Stimulated activated CD4-positive, alpha-beta T cell treated with anti-CD3 and anti-CD28 coated beads, Interleukin-1b, Interleukin-23, amount 100 ng/mL, for 4 hours (primary cell): ENCODE measurements at regions not wholly inside any gene's neighbourhood (a gene's known extent, or its start where the extent isn't known, plus 50 kb on each side); places are given as distances from the start of the nearest gene placed in this dataset.

Source experiments
- DNase-seq, 2 donors: peaks; one replicate each; pipeline ENCODE4 v3.0.0-alpha.2; 2020; ENCODE audit warnings: low read depth in 2 of 2

DNA sequence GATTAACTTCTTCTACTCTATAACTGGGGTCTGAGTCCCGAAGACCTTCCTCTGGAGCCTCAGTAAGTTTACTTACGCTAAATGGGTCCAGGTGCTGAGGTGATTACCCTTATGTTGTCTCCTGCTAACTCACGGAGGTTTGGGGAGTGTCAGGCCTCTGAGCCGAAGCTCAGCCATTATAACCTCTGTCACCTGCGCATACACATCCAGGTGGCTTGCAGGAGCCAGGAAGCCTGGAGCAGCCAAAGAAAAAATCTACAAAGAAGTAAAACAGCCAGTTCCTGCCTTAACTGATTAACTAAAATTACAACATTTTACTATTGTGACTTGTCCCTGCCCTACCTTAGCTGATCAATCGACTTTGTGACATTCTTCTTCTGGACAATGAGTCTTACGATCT, 350.7 kb downstream of the GLRX3 start:
- DNase-seq, result no peak

DNA sequence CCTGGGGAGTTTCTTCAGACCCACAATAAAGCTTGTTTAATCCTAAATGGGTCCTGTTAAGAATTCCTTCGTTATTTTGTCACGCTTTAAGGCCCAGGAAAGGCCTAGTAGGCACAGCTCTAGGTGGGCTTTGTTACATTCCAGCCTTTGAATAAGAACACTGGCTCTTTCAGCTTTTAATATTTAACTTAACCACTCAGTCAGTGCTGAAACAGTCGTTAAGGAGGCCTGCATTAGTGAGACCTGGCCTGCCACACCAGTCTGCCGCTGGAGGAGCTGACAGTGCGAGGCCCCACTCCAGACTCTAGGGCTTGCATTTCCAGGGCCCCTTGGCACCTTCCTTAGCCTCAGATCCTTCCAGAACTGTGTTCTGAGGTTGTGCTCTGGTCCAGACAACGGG, 351.4 kb downstream of the GLRX3 start:
- DNase-seq, result no peak

DNA sequence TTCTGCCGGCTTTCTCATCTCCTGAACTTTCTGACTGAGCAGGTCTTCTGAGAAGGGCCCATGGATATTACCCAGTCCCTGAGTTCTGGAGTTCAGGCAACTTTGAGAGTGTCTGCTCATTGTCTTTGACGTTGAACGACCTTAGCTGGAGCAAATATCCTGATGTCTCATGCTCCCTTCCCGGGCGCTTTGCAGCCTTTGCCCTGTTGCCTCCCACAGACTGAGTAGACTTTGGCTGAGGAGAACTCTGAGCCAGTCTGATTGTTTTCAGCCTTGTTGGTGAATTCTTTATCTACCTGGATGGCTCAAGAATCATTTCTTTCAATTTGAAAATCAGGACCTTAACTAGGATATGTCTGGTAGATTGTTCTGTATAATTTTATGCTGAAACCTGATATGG, 353.7 kb downstream of the GLRX3 start:
- no peak for DNase-seq

- DNase-seq, result no peak
Measured at GRCh38 chr10:130491011-130491692, 355.0 kb downstream of the GLRX3 start.

- no peak for DNase-seq
Measured at GRCh38 chr10:130491693-130492050, 355.5 kb downstream of the GLRX3 start.

DNA sequence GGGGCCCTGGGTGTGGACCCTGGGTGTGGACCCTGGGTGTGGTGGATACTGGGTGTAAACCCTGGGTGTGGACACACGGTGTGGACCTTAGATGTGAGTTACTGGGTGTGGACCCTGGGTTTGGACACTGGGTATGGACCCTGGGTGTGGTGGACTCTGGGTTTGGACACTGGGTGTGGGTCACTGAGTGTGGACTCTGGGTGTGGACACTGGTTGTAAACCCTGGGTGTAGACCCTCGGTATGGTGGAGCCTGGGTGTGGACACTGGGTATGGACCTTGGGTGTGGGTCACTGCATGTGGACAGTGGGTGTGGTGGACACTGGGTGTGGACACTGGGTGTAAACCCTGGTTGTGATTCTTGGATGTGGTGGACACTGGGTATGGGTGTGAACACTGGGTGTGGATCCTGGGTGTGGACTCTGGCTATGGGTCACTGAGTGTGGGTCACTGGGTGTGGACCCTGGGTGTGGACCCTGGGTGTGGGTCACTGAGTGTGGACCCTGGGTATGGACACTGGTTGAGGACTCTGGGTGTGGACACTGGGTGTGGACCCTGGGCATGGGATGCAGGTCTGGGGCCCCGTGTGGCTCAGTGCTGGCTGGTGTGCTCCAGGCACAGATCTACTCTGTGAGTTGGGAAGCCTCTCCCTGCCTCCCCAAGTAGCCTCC, 356.2 kb downstream of the GLRX3 start:
- no peak for DNase-seq

- no peak for DNase-seq
Measured at GRCh38 chr10:130493021-130493420, 356.8 kb downstream of the GLRX3 start.

DNA sequence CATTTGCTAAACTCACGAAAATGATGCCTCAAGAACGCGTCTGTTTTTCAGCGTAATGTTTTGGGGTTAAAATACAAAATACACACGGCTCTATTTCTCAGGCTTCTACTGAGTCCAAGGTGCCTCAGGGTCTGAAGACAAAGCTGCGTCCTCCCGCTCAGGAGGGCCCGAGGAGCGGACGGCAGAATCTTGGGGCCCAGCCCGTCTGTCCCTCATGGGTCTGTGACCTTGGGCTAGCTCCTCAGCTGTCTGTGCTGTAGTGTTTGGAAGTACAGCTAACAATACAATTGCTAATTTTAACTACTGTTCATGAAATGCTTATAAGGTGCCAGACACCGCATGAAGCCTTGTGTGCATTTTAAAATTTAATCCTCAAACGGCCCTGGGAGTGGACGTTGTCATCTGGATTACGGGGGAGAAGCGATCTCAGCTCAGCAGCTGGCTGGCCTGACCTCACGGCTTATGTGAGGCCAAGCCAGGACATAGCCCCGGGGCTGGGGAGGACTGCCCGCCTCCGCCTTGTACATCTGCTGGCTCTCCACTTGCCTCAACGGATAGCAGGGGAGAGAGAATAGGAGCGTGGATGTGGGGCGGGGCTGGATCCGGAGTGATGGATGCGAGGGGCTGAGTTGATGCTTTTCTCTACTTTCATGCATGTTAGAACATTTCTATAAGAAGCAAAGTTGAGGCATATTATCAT, 357.4 kb downstream of the GLRX3 start:
- no peak for DNase-seq

GRCh38 chr10:130495116-130495862, 359.1 kb downstream of the GLRX3 start:
- no peak for DNase-seq

DNA sequence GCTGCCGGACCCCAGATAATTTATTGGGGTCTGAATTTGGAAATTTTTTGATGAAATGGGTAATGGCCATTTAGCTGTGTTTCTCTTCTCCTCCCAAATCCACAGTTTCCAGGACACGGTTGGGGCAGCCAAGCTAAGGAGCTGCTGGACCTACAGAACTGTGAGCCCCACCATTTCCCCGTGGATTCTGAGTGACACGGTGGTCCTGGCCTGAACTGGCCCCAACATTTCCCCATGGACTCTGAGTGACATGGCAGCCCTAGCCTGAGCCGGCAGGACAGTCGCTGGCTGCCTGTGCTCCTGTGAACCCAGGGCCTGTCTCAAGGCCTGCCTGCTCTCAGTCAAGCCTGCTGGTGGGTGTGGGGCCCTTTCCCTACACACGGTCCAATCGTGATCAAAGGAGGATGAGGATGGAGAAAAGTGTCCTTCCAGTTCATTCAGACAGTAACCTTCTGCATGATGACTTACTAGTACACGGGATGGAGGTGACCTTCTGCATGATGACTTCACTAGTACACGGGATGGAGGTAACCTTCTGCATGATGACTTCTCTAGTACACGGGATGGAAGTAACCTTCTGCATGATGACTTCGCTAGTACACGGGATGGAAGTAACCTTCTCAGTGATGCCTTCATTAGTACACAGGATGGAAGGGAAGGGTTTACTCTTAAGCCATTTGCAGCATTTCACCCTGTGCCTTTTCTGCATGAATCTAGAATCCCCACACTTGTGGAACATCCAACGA, 359.9 kb downstream of the GLRX3 start:
- DNase-seq, result no peak

GRCh38 chr10:130497056-130498010, 361.1 kb downstream of the GLRX3 start:
- no peak for DNase-seq

DNA sequence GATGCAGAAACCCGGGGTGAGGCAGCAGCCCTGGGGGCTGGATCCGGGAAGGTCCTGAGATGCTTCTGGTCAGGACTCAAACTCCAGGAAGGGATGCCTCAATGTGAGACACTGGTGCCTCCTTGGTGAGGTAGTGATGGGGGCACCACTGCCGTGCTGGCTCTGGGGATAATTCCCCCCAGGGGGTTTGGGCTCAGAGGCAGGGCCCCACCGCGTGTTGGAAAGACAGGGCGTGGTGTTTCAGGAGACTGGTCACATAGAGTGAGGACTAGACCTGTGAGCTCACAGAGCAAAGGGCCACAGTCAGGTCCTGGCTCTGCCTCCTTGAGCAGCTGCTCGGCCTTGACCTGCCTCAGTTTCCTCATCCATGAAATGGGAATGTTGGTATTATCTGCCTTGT, 361.9 kb downstream of the GLRX3 start:
- no peak for DNase-seq

DNA sequence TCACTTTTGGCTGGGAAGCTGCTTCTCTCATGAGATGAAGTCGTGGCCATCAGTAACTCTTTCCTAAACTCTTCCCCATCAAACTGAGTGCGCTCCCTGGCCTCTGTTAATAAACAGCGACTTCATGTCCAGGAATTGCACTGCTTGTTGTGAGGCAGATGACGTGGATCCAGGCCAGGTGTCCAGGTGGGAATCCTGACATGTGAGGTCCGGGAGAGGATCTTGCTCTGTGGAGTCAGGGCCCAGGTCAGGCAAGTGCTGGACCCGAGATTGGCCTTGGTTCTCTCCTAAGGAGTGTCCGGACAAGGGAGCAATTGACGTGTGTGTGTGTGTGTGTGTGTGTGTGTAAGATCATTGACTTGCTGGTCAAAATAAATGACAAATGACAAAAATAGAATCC, 362.7 kb downstream of the GLRX3 start:
- DNase-seq, result no peak

GRCh38 chr10:130499541-130499940, 363.4 kb downstream of the GLRX3 start:
- no peak for DNase-seq

GRCh38 chr10:130500261-130501000, 364.2 kb downstream of the GLRX3 start:
- DNase-seq, result no peak

DNA sequence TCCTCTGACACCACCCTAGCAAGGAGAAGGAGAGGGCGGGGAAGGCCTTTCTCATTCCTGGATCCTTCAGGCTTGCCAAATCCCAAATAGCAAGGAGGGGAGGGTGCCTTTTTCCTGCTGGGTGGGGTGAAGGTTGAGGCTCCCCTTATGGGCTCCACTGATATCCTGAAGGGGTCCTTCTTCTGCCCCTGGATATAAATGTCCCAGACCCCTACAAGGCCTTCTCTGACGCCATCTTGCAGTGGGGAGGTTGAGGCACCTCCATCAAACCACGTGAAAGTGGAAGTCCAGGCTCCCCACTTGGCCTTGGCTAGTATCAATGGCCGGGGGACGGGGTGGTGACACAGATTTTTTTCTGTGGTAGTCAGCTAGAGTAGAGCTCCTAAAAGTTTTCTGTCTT, 371.3 kb downstream of the GLRX3 start:
- no peak for DNase-seq

GRCh38 chr10:130509881-130510689, 373.9 kb downstream of the GLRX3 start:
- DNase-seq, result no peak

DNA sequence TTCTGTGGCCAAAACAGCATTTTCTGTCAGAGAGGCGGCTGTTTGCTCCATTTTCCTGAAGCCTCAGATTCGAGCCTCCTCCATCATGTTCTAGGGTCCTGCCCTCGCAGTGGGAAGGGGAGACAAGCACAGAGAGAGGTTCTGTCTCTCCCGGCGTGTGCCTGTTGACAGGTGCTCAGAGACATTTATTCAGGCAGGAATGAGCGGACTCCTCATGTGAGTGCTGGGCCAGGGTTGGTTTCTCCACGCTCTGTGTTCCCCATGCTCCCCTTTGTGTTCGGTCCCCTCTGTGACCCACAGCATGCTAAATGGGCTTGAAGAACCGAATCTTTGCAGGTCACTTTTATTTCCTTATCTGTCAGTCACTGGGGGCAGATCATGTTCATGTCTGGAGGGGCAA, 374.6 kb downstream of the GLRX3 start:
- DNase-seq, result no peak

- no peak for DNase-seq
Measured at GRCh38 chr10:130511766-130512165, 375.6 kb downstream of the GLRX3 start.
